ENCODE measurements at regions not wholly inside any gene's neighbourhood (a gene's known extent, or its start where the extent isn't known, plus 50 kb on each side); places are given as distances from the start of the nearest gene placed in this dataset.

DNA sequence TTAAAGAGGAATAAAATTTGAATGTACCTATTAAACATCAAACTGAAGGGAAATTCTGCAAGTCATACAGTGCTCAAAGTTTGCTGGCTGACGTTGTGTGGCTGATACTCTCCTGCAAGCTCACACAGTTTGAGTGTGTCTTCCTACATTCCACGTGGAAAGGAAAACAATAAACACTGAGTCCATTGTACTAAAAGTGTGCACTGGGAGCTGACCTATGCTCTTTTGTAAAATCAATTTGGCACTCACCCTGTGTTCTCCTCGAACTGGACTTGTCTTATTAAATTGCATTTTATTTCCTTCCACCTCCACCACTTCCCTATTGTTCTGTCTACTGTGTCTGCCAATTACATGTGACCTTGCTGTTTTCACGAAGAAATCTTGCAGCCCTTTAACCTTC, 458.0 kb downstream of the CPS1 start:
- no peak for ATAC-seq
- H3K27me3 Mint-ChIP-seq (ENCODE audit: insufficient read depth, low read depth, poor library complexity), result no peaks in the 10 kb centered on the region
- TF ChIP-seq NANOG (IDR thresholded peaks at IDR 0.05; ENCODE audit: borderline replicate concordance) (no peak), ZNF114 (CRISPR knock-in tag; IDR thresholded peaks at IDR 0.05) (no peak), EZH2phosphoT487 (IDR thresholded peaks at IDR 0.05; ENCODE audit: unreplicated experiment) (no peak), STAT1 (IDR thresholded peaks at IDR 0.05; ENCODE audit: unreplicated experiment) (no peak), JUNB (IDR thresholded peaks at IDR 0.05; ENCODE audit: unreplicated experiment) (no peak), CREB1 (CRISPR knock-in tag; IDR thresholded peaks at IDR 0.05; ENCODE audit: low read depth) (no peak), ZNF331 (CRISPR knock-in tag; IDR thresholded peaks at IDR 0.05; ENCODE audit: low read depth) (no peak), POLR2AphosphoS5 (IDR thresholded peaks at IDR 0.05; ENCODE audit: low read depth) (no peak), EZH2 (IDR thresholded peaks at IDR 0.05; ENCODE audit: low read depth, unreplicated experiment) (no peak)
- TF ChIP-seq, protein P1, sequence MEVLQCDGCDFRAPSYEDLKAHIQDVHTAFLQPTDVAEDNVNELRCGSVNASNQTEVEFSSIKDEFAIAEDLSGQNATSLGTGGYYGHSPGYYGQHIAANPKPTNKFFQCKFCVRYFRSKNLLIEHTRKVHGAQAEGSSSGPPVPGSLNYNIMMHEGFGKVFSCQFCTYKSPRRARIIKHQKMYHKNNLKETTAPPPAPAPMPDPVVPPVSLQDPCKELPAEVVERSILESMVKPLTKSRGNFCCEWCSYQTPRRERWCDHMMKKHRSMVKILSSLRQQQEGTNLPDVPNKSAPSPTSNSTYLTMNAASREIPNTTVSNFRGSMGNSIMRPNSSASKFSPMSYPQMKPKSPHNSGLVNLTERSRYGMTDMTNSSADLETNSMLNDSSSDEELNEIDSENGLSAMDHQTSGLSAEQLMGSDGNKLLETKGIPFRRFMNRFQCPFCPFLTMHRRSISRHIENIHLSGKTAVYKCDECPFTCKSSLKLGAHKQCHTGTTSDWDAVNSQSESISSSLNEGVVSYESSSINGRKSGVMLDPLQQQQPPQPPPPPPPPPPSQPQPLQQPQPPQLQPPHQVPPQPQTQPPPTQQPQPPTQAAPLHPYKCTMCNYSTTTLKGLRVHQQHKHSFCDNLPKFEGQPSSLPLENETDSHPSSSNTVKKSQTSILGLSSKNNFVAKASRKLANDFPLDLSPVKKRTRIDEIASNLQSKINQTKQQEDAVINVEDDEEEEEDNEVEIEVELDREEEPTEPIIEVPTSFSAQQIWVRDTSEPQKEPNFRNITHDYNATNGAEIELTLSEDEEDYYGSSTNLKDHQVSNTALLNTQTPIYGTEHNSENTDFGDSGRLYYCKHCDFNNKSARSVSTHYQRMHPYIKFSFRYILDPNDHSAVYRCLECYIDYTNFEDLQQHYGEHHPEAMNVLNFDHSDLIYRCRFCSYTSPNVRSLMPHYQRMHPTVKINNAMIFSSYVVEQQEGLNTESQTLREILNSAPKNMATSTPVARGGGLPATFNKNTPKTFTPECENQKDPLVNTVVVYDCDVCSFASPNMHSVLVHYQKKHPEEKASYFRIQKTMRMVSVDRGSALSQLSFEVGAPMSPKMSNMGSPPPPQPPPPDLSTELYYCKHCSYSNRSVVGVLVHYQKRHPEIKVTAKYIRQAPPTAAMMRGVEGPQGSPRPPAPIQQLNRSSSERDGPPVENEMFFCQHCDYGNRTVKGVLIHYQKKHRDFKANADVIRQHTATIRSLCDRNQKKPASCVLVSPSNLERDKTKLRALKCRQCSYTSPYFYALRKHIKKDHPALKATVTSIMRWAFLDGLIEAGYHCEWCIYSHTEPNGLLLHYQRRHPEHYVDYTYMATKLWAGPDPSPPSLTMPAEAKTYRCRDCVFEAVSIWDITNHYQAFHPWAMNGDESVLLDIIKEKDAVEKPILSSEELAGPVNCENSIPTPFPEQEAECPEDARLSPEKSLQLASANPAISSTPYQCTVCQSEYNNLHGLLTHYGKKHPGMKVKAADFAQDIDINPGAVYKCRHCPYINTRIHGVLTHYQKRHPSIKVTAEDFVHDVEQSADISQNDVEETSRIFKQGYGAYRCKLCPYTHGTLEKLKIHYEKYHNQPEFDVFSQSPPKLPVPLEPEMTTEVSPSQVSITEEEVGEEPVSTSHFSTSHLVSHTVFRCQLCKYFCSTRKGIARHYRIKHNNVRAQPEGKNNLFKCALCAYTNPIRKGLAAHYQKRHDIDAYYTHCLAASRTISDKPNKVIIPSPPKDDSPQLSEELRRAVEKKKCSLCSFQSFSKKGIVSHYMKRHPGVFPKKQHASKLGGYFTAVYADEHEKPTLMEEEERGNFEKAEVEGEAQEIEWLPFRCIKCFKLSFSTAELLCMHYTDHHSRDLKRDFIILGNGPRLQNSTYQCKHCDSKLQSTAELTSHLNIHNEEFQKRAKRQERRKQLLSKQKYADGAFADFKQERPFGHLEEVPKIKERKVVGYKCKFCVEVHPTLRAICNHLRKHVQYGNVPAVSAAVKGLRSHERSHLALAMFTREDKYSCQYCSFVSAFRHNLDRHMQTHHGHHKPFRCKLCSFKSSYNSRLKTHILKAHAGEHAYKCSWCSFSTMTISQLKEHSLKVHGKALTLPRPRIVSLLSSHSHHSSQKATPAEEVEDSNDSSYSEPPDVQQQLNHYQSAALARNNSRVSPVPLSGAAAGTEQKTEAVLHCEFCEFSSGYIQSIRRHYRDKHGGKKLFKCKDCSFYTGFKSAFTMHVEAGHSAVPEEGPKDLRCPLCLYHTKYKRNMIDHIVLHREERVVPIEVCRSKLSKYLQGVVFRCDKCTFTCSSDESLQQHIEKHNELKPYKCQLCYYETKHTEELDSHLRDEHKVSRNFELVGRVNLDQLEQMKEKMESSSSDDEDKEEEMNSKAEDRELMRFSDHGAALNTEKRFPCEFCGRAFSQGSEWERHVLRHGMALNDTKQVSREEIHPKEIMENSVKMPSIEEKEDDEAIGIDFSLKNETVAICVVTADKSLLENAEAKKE (CRISPR knock-in tag; IDR thresholded peaks at IDR 0.05), result no peak
- TF ChIP-seq, protein P2, sequence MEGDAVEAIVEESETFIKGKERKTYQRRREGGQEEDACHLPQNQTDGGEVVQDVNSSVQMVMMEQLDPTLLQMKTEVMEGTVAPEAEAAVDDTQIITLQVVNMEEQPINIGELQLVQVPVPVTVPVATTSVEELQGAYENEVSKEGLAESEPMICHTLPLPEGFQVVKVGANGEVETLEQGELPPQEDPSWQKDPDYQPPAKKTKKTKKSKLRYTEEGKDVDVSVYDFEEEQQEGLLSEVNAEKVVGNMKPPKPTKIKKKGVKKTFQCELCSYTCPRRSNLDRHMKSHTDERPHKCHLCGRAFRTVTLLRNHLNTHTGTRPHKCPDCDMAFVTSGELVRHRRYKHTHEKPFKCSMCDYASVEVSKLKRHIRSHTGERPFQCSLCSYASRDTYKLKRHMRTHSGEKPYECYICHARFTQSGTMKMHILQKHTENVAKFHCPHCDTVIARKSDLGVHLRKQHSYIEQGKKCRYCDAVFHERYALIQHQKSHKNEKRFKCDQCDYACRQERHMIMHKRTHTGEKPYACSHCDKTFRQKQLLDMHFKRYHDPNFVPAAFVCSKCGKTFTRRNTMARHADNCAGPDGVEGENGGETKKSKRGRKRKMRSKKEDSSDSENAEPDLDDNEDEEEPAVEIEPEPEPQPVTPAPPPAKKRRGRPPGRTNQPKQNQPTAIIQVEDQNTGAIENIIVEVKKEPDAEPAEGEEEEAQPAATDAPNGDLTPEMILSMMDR (conservative IDR thresholded peaks at IDR 0.05; ENCODE audit: low read depth in 2 of 2), result no peak
- TF ChIP-seq, protein P3, sequence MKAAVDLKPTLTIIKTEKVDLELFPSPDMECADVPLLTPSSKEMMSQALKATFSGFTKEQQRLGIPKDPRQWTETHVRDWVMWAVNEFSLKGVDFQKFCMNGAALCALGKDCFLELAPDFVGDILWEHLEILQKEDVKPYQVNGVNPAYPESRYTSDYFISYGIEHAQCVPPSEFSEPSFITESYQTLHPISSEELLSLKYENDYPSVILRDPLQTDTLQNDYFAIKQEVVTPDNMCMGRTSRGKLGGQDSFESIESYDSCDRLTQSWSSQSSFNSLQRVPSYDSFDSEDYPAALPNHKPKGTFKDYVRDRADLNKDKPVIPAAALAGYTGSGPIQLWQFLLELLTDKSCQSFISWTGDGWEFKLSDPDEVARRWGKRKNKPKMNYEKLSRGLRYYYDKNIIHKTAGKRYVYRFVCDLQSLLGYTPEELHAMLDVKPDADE (IDR thresholded peaks at IDR 0.05), result no peak
- TF ChIP-seq, protein P4, sequence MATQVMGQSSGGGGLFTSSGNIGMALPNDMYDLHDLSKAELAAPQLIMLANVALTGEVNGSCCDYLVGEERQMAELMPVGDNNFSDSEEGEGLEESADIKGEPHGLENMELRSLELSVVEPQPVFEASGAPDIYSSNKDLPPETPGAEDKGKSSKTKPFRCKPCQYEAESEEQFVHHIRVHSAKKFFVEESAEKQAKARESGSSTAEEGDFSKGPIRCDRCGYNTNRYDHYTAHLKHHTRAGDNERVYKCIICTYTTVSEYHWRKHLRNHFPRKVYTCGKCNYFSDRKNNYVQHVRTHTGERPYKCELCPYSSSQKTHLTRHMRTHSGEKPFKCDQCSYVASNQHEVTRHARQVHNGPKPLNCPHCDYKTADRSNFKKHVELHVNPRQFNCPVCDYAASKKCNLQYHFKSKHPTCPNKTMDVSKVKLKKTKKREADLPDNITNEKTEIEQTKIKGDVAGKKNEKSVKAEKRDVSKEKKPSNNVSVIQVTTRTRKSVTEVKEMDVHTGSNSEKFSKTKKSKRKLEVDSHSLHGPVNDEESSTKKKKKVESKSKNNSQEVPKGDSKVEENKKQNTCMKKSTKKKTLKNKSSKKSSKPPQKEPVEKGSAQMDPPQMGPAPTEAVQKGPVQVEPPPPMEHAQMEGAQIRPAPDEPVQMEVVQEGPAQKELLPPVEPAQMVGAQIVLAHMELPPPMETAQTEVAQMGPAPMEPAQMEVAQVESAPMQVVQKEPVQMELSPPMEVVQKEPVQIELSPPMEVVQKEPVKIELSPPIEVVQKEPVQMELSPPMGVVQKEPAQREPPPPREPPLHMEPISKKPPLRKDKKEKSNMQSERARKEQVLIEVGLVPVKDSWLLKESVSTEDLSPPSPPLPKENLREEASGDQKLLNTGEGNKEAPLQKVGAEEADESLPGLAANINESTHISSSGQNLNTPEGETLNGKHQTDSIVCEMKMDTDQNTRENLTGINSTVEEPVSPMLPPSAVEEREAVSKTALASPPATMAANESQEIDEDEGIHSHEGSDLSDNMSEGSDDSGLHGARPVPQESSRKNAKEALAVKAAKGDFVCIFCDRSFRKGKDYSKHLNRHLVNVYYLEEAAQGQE (IDR thresholded peaks at IDR 0.05; ENCODE audit: unreplicated experiment), result no peak

More for the DNA sequence above, 458.0 kb downstream of the CPS1 start:
- Mint-ChIP-seq H3K9me3 (no peaks in the 10 kb centered on the region), H3K4me3 (no peak overlapping the region), H3K4me1 (no peaks in the 10 kb centered on the region), H3K36me3 (ENCODE audit: low read depth) (no peaks in the 10 kb centered on the region), H3K27ac (peak overlapping the region; percentile 33; the same call in 1 of the 2 replicates)
- no peak for DNase-seq (ENCODE audit: low spot score)
- H3K27me3 ChIP-seq (ENCODE audit: insufficient read depth), result no peaks in the 10 kb centered on the region
- H3K4me3 ChIP-seq, result no peak overlapping the region
- H3F3A ChIP-seq (replicated peaks; ENCODE audit: low read depth), result no peaks in the 10 kb centered on the region
- H3K4me2 ChIP-seq, result no peak overlapping the region
- no peaks in the 10 kb centered on the region for H3K4me1 ChIP-seq (ENCODE audit: insufficient read depth)
- H3K79me2 ChIP-seq (replicated peaks; ENCODE audit: insufficient read depth), result no peaks in the 10 kb centered on the region
- H3K27ac ChIP-seq (ENCODE audit: low read depth), result no peak overlapping the region
- peak overlapping the region; percentile 70; the same call in 1 of the 2 replicates for H2AFZ ChIP-seq
- H4K20me1 ChIP-seq (replicated peaks; ENCODE audit: insufficient read depth), result no peaks in the 10 kb centered on the region
- no peaks in the 10 kb centered on the region for H3K36me3 ChIP-seq (ENCODE audit: insufficient read depth)
- H3K9me2 ChIP-seq (ENCODE audit: insufficient read depth), result peaks cover 9% of the 10 kb centered on the region; the same call in 1 of the 2 replicates

Data from GM23338 (cell line).